Activated CD8-positive, alpha-beta T cell treated with anti-CD3 and anti-CD28 coated beads for 36 hours (primary cell): ENCODE measurements at regions not wholly inside any gene's neighbourhood (a gene's known extent, or its start where the extent isn't known, plus 50 kb on each side); places are given as distances from the start of the nearest gene placed in this dataset.

Experiments used
- ATAC-seq: fragments of 200-7000 bp; cut with Tn5 transposase; one replicate; pipeline ENCODE4 v1.10.0; 2021; ENCODE audit warnings: mild to moderate bottlenecking, moderate library complexity
- CTCF ChIA-PET: fragments of 350-600 bp; sonication (Branson Sonifier 250); formaldehyde crosslinking; loops from one replicate; lab custom pipeline; 2021; ENCODE audit warnings: antibody characterized with exemption; lab: Charles Lee
- POLR2A ChIA-PET: fragments of 350-600 bp; sonication (Branson Sonifier 250); formaldehyde crosslinking; loops from one replicate; lab custom pipeline; 2021; ENCODE audit warnings: antibody characterized with exemption; lab: Charles Lee
- DNase-seq: peaks from one replicate; pipeline ENCODE4 v3.0.0-alpha.2; 2020
- H3K27ac Mint-ChIP-seq: one replicate; pipeline ENCODE4 v1.8.0; 2021; ENCODE audit warnings: mild to moderate bottlenecking, mixed read lengths
- H3K27me3 Mint-ChIP-seq: one replicate; pipeline ENCODE4 v1.8.0; 2021; ENCODE audit warnings: mixed read lengths
- H3K36me3 Mint-ChIP-seq: one replicate; pipeline ENCODE4 v1.8.0; 2021; ENCODE audit warnings: low read depth, mixed read lengths
- H3K4me1 Mint-ChIP-seq: one replicate; pipeline ENCODE4 v1.8.0; 2021; ENCODE audit warnings: low read depth, mixed read lengths
- H3K4me3 Mint-ChIP-seq: one replicate; pipeline ENCODE4 v1.8.0; 2021; ENCODE audit warnings: mild to moderate bottlenecking, moderate library complexity, mixed read lengths
- H3K9me3 Mint-ChIP-seq: one replicate; pipeline ENCODE4 v1.8.0; 2021; ENCODE audit warnings: mixed read lengths
- intact Hi-C: fragments of 100-400 bp; cut with micrococcal nuclease; formaldehyde crosslinking; loops from one replicate; pipeline ENCODE4 v1.10.0; 2022
- TF ChIP-seq, protein P1 (sequence below): fragments of 200-600 bp; IDR thresholded peaks from one replicate; pipeline ENCODE4 v1.8.0; 2022; ENCODE audit warnings: antibody characterized with exemption, mild to moderate bottlenecking

DNA sequence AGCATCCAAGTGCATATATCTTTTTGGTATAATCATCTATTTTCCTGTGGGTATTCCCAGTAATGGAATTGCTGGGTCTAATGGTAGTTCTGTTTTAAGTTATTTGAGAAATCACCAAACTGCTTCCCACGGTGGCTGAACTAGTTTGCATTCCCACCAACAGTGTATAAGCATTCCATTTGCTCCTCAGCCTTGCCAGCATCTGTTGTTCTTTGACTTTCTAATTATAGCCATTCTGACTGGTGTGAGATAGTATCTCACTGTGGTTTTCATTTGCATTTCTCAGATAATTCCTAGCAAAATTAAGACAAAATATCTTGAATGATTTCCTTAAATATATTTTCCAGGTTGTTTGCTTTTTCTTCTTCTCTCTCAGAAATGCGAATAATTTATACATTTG is 341.1 kb downstream of the GBA3 start:
- POLR2A ChIA-PET = no interaction called here
- no peaks in the 10 kb centered on the region for H3K27me3 Mint-ChIP-seq

DNA sequence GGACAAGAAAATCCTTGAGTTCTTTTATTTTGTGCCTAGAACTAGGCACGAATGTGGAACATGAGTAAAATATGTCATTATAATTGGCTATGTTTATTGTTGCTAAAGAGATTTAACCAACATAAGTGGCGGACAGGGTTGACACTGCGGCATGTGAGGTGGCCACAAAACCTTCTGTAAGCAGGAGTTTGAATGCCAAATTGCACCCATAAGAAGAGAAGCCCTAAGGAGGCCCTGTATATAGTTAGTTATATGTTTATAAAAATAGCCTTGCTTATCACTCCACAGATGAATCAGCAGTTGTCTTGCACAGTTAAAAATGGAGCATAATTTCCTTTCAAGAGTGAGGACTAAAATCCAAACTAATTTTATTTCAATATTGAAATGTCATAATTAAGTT is 336.1 kb downstream of the GBA3 start:
- POLR2A ChIA-PET = interaction anchor here (0.6 kb wide), 1 partner anchor 638 kb away, joined by 3 read pairs; no protein-coding TSS in a partner anchor
- no peaks in the 10 kb centered on the region for H3K36me3 Mint-ChIP-seq
- DNase-seq = no peak

More for the DNA sequence above, 341.1 kb downstream of the GBA3 start:
- CTCF ChIA-PET = no interaction called here
- Mint-ChIP-seq H3K9me3 (no peaks in the 10 kb centered on the region), H3K4me1 (no peaks in the 10 kb centered on the region), H3K27ac (no peak overlapping the region), H3K36me3 (no peaks in the 10 kb centered on the region), H3K4me3 (no peak overlapping the region)
- ATAC-seq = no peak
- DNase-seq = no peak
- intact Hi-C loops = no loop called here
- TF ChIP-seq, protein P1, sequence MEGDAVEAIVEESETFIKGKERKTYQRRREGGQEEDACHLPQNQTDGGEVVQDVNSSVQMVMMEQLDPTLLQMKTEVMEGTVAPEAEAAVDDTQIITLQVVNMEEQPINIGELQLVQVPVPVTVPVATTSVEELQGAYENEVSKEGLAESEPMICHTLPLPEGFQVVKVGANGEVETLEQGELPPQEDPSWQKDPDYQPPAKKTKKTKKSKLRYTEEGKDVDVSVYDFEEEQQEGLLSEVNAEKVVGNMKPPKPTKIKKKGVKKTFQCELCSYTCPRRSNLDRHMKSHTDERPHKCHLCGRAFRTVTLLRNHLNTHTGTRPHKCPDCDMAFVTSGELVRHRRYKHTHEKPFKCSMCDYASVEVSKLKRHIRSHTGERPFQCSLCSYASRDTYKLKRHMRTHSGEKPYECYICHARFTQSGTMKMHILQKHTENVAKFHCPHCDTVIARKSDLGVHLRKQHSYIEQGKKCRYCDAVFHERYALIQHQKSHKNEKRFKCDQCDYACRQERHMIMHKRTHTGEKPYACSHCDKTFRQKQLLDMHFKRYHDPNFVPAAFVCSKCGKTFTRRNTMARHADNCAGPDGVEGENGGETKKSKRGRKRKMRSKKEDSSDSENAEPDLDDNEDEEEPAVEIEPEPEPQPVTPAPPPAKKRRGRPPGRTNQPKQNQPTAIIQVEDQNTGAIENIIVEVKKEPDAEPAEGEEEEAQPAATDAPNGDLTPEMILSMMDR = no peak

DNA sequence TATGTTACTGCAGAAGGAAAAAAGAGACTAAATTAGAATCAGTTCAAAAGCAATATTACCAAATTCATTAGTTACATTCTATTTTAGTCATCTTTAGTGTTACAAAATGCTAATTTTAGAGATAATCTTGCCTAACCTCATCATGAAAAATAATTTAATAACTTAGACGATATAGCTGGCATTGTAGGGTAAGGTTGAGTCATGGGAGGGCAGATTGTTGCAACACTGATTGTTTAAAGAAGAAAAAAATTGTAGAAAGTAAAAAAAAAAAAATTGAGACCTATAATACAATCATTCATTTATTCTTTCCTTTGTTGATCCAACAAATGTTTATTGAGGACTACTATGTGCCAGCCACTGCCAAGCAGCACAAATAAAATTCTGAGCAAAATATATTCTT is 330.9 kb downstream of the GBA3 start:
- Mint-ChIP-seq H3K4me3 (no peak overlapping the region), H3K9me3 (no peaks in the 10 kb centered on the region), H3K36me3 (no peaks in the 10 kb centered on the region), H3K27me3 (no peaks in the 10 kb centered on the region), H3K4me1 (no peaks in the 10 kb centered on the region), H3K27ac (no peak overlapping the region)
- TF ChIP-seq, protein P1 = no peak
- intact Hi-C loops = no loop called here
- ATAC-seq (no peak), DNase-seq (no peak)
- ChIA-PET POLR2A (no interaction called here), CTCF (no interaction called here)

More for the DNA sequence above, 336.1 kb downstream of the GBA3 start:
- H3K4me1 Mint-ChIP-seq = no peaks in the 10 kb centered on the region
- intact Hi-C loops = no loop called here
- no peaks in the 10 kb centered on the region for H3K9me3 Mint-ChIP-seq
- no peak overlapping the region for H3K4me3 Mint-ChIP-seq
- no peaks in the 10 kb centered on the region for H3K27me3 Mint-ChIP-seq
- TF ChIP-seq, protein P1 = no peak
- CTCF ChIA-PET = no interaction called here
- H3K27ac Mint-ChIP-seq = no peak overlapping the region
- no peak for ATAC-seq

DNA sequence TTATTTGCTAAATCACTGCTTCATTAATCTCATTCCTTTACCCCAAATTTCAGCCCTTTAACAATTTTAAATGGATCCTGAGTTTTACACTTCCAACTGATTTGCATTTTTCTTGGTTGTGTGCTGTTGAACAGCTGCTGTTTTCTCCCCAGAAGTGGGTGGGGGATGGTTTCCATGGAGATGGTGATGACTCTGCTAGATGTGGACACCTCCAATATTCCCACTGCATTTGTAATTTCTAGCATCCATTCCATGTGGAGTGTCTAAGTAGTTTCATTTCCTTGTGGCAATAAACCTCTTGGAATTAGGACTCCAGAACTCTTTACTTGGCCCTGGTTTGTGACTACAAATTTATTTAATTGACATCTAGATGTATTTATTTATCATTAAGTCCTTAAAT is 330.4 kb downstream of the GBA3 start:
- ATAC-seq = no peak
- TF ChIP-seq, protein P1 = no peak
- Mint-ChIP-seq H3K36me3 (no peaks in the 10 kb centered on the region), H3K4me3 (no peak overlapping the region), H3K4me1 (no peaks in the 10 kb centered on the region), H3K27me3 (no peaks in the 10 kb centered on the region), H3K27ac (no peak overlapping the region), H3K9me3 (no peaks in the 10 kb centered on the region)
- no peak for DNase-seq
- intact Hi-C loops = no loop called here
- ChIA-PET CTCF (no interaction called here), POLR2A (no interaction called here)

DNA sequence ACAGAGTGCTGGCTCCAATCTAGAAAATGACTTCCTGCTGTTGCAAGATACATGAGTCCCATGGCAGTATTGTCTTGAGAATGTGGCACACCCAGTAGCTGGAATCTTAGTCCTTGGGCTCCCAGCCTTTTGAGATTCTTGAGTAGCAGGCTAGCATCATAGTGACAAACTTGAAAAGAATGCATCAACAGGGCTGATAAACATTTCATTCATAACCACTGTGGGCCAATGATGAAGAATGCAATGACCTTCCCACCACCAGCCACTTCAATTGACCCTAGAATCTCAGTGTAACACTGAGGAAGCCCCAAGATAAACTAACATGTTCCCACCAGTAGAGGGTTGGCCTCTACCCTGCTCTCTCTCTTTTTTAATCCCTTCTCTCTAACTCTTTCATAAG is 329.3 kb downstream of the GBA3 start:
- Mint-ChIP-seq H3K4me3 (no peak overlapping the region), H3K36me3 (no peaks in the 10 kb centered on the region), H3K4me1 (no peaks in the 10 kb centered on the region), H3K27ac (no peak overlapping the region), H3K9me3 (no peaks in the 10 kb centered on the region), H3K27me3 (no peaks in the 10 kb centered on the region)
- ATAC-seq (no peak), DNase-seq (no peak)
- TF ChIP-seq, protein P1 = no peak
- CTCF ChIA-PET = no interaction called here
- intact Hi-C loops = no loop called here
- POLR2A ChIA-PET = no interaction called here
